Epithelial cell of proximal tubule (primary cell): ENCODE measurements at regions not wholly inside any gene's neighbourhood (a gene's known extent, or its start where the extent isn't known, plus 50 kb on each side); places are given as distances from the start of the nearest gene placed in this dataset.
A peak's percentile ranks its signal among the peaks of the same experiment; 100 is the strongest.

Source experiments
- DNase-seq: peaks from one replicate; pipeline ENCODE4 v3.0.0-alpha.2; 2011; ENCODE audit warnings: low read depth
- H3K4me3 ChIP-seq: 2 replicates; pipeline ENCODE4 v1.5.1; 2011; ENCODE audit warnings: low read depth, mild to moderate bottlenecking, low read length
- CTCF ChIP-seq: conservative IDR thresholded peaks from 2 replicates; pipeline ENCODE4 v1.5.1; 2012; ENCODE audit warnings: low read depth, mild to moderate bottlenecking, low read length

- TF ChIP-seq CTCF: no peak
- no peak for DNase-seq
- no peak overlapping the region for H3K4me3 ChIP-seq
Measured at GRCh38 chr11:115684699-115685098, 180.5 kb upstream of the CADM1 start.

GRCh38 chr11:115684135-115684534 is 179.9 kb upstream of the CADM1 start:
- DNase-seq: no peak

GRCh38 chr11:115682888-115683287 is 178.7 kb upstream of the CADM1 start:
- no peak for DNase-seq
- TF ChIP-seq CTCF: no peak
- no peak overlapping the region for H3K4me3 ChIP-seq

More at GRCh38 chr11:115684135-115684534, 179.9 kb upstream of the CADM1 start:
- H3K4me3 ChIP-seq: no peak overlapping the region
- TF ChIP-seq CTCF: no peak

GRCh38 chr11:115682101-115682500 is 177.9 kb upstream of the CADM1 start:
- TF ChIP-seq CTCF: no peak
- H3K4me3 ChIP-seq: no peak overlapping the region
- DNase-seq: no peak

- TF ChIP-seq CTCF: no peak
- no peak overlapping the region for H3K4me3 ChIP-seq
- no peak for DNase-seq
Measured at GRCh38 chr11:115679945-115680344, 175.7 kb upstream of the CADM1 start.

- peak; percentile 41 for TF ChIP-seq CTCF
- H3K4me3 ChIP-seq: no peak overlapping the region
- DNase-seq: no peak
Measured at GRCh38 chr11:115678942-115679341, 174.7 kb upstream of the CADM1 start.

GRCh38 chr11:115677190-115677589 is 173.0 kb upstream of the CADM1 start:
- H3K4me3 ChIP-seq: no peak overlapping the region
- TF ChIP-seq CTCF: no peak
- no peak for DNase-seq
